K562 (cell line): ENCODE measurements at regions not wholly inside any gene's neighbourhood (a gene's known extent, or its start where the extent isn't known, plus 50 kb on each side); places are given as distances from the start of the nearest gene placed in this dataset.

Experiments used
- ATAC-seq: fragments of 200-7000 bp; cut with Tn5 transposase; 3 replicates; pipeline ENCODE4 v1.9.1; 2020; ENCODE audit warnings: moderate library complexity
- BruUV-seq: library from RNA; stranded (reverse); fragments of 400-500 nt; replicated peaks from 2 replicates; lab custom pipeline; 2021; lab: Mats Ljungman, UMichigan
- CTCF ChIA-PET: fragments of 300-600 bp; formaldehyde crosslinking; extraction: SDS; loops from one replicate; lab custom pipeline; 2021; ENCODE audit warnings: low intra/inter-chr PET ratio; lab: Yijun Ruan, JAX
- POLR2A ChIA-PET: fragments of 300-600, 350-650 bp; sonication (Branson Sonifier 250); formaldehyde crosslinking; extraction: SDS; loops from one replicate; lab custom pipeline; 2021; ENCODE audit warnings: antibody characterized with exemption, inconsistent platforms; lab: Yijun Ruan, JAX
- DNase-seq, 4 experiments: peaks; one replicate each; pipeline versions ENCODE4 v3.0.0 to v3.0.0-alpha.2; 2011 to 2018; ENCODE audit warnings: low spot score in 3 of 4, mixed read lengths in 3 of 4; ENCODE audit errors: extremely low read depth in 1 of 4
- FAIRE-seq: peaks from 2 replicates; lab custom pipeline; 2011; peaks lifted over from hg19 to GRCh38; lab: Jason Lieb, UNC
- H2AFZ ChIP-seq: 2 replicates; pipeline ENCODE4 v1.6.0; 2011; ENCODE audit warnings: low read depth, low read length, control low read depth, inconsistent platforms
- H3K27ac ChIP-seq: fragments of 200-600 bp; 3 replicates; pipeline ENCODE4 v1.8.0; 2011; ENCODE audit warnings: low read depth, mild to moderate bottlenecking, control low read depth, inconsistent platforms, low read length, moderate library complexity, mixed read lengths; ENCODE audit errors: extremely low read depth
- H3K27me3 ChIP-seq, 2 experiments: fragments of 300-600 bp in 1 of 2; 2 replicates in 1 of 2; 3 replicates in 1 of 2; pipeline versions ENCODE4 v1.6.0 to v1.8.0; 2011; ENCODE audit warnings: inconsistent platforms in 2 of 2, low read length in 2 of 2, mild to moderate bottlenecking in 1 of 2, mixed read lengths in 1 of 2, moderate library complexity in 1 of 2; ENCODE audit not compliant: control insufficient read depth in 2 of 2, insufficient read depth in 2 of 2
- H3K36me3 ChIP-seq: fragments of 300-600 bp; 3 replicates; pipeline ENCODE4 v1.8.0; 2011; ENCODE audit warnings: mild to moderate bottlenecking, low read length, inconsistent platforms; ENCODE audit not compliant: control insufficient read depth, insufficient read depth
- H3K4me1 ChIP-seq, 2 experiments: fragments of 200-600 bp in 1 of 2; replicated peaks in 1 of 2; 2 replicates in 1 of 2; 3 replicates in 1 of 2; pipeline versions ENCODE4 v1.5.1 to v1.8.0; 2011; ENCODE audit warnings: inconsistent platforms in 2 of 2, low read length in 2 of 2, mild to moderate bottlenecking in 1 of 2, mixed read lengths in 1 of 2, moderate library complexity in 1 of 2; ENCODE audit not compliant: control insufficient read depth in 2 of 2, insufficient read depth in 2 of 2
- H3K4me2 ChIP-seq: 2 replicates; pipeline ENCODE4 v1.6.1; 2011; ENCODE audit warnings: low read length, control low read depth, inconsistent platforms, mixed read lengths; ENCODE audit not compliant: insufficient read depth
- H3K4me3 ChIP-seq: fragments of 200-600 bp; sonication (generic), shearing (Covaris generic); 2 replicates; pipeline ENCODE4 v1.5.1; 2016; ENCODE audit warnings: control low read depth, inconsistent platforms
- H3K79me2 ChIP-seq: fragments of 200-600 bp; 3 replicates; pipeline ENCODE4 v1.8.0; 2011; ENCODE audit warnings: low read length, inconsistent platforms; ENCODE audit not compliant: control insufficient read depth, insufficient read depth
- H3K9ac ChIP-seq, 2 experiments: 2 replicates each; pipeline versions ENCODE4 v1.6.0 to v1.6.1; 2011; ENCODE audit warnings: low read depth in 2 of 2, low read length in 2 of 2, control low read depth in 1 of 2, inconsistent platforms in 1 of 2, mild to moderate bottlenecking in 1 of 2, mixed read lengths in 1 of 2; ENCODE audit not compliant: insufficient read depth in 1 of 2
- H3K9me1 ChIP-seq: one replicate; pipeline ENCODE4 v1.6.0; 2011; ENCODE audit warnings: inconsistent platforms, mild to moderate bottlenecking, low read length, moderate library complexity; ENCODE audit not compliant: control insufficient read depth, insufficient read depth
- H3K9me3 ChIP-seq: replicated peaks from 2 replicates; pipeline ENCODE4 v1.5.1; 2011; ENCODE audit warnings: low read depth, low read length, inconsistent platforms; ENCODE audit not compliant: control insufficient read depth, insufficient read depth
- H4K20me1 ChIP-seq: replicated peaks from 2 replicates; pipeline ENCODE4 v1.6.1; 2011; ENCODE audit warnings: low read length, inconsistent platforms, mixed read lengths; ENCODE audit not compliant: control insufficient read depth, insufficient read depth
- CBX8 ChIP-seq: fragments of 200-600 bp; sonication (generic); IDR thresholded peaks from 2 replicates; pipeline ENCODE4 v1.6.1; 2012; ENCODE audit warnings: borderline replicate concordance, mixed run types, low read depth, mild to moderate bottlenecking, moderate library complexity, mixed read lengths, low read length, control low read depth, inconsistent platforms; ENCODE audit not compliant: poor library complexity, severe bottlenecking; ENCODE audit errors: extremely low read depth
- DNMT1 ChIP-seq: fragments of 450-650 bp; IDR thresholded peaks from 2 replicates; pipeline ENCODE4 v1.6.1; 2016; ENCODE audit warnings: antibody characterized with exemption, mild to moderate bottlenecking
- ELF1 ChIP-seq: fragments of 200-800 bp; sonication (Bioruptor generic); IDR thresholded peaks from 2 replicates; pipeline ENCODE4 v1.6.1; 2016; ENCODE audit warnings: missing genetic modification characterization, missing compliant biosample characterization
- HMG20B ChIP-seq: fragments of 250-450 bp; sonication (Bioruptor Pico); IDR thresholded peaks from 2 replicates; pipeline ENCODE4 v1.5.0; 2021; ENCODE audit warnings: mild to moderate bottlenecking
- HSF4 ChIP-seq: fragments of 250-450 bp; sonication (Bioruptor Pico); IDR thresholded peaks from 2 replicates; pipeline ENCODE4 v2.1.2; 2022; ENCODE audit warnings: mild to moderate bottlenecking, moderate library complexity, borderline replicate concordance
- NCOA6 ChIP-seq: fragments of 450-650 bp; IDR thresholded peaks from 2 replicates; pipeline ENCODE4 v1.6.1; 2017; ENCODE audit warnings: mild to moderate bottlenecking
- NR2C2 ChIP-seq, 2 experiments: fragments of 200-800 bp in 1 of 2; sonication (Bioruptor generic) in 1 of 2; sonication (generic) in 1 of 2; formaldehyde crosslinking in 1 of 2; IDR thresholded peaks; 2 replicates each; pipeline versions ENCODE4 v1.6.1 to v1.8.0; 2016 to 2022; ENCODE audit warnings: mild to moderate bottlenecking in 1 of 2, missing compliant biosample characterization in 1 of 2, missing genetic modification characterization in 1 of 2, missing genetic modification reagents in 1 of 2
- PHB ChIP-seq: fragments of 250-450 bp; sonication (Bioruptor Pico); IDR thresholded peaks from 2 replicates; pipeline ENCODE4 v1.5.0; 2021
- PHF20 ChIP-seq: fragments of 450-650 bp; IDR thresholded peaks from 2 replicates; pipeline ENCODE4 v1.6.1; 2018; ENCODE audit not compliant: partially characterized antibody
- SMC3 ChIP-seq: conservative IDR thresholded peaks from 2 replicates; pipeline ENCODE4 v1.6.1; 2011; ENCODE audit warnings: low read depth, low read length, improper control_type of control experiment; ENCODE audit not compliant: insufficient read depth
- ZNF217 ChIP-seq: sonication (generic); formaldehyde crosslinking; IDR thresholded peaks from 2 replicates; pipeline ENCODE4 v1.8.0; 2022; ENCODE audit warnings: mild to moderate bottlenecking, missing genetic modification reagents
- WGBS: fragments of 100-300 bp; shearing (Covaris generic); methylation state at CpG from one replicate; pipeline ENCODE4 v1.1.6; 2016; ENCODE audit warnings: low coverage, mixed read lengths; ENCODE audit not compliant: insufficient coverage; ENCODE audit errors: missing lambda C conversion rate; 5-methylcytosine and 5-hydroxymethylcytosine counted together
- in situ Hi-C: fragments of 300-500 bp; cut with MboI; formaldehyde crosslinking; loops from 4 replicates; pipeline ENCODE4 v1.15.0; 2018; ENCODE audit warnings: inconsistent platforms, mixed read lengths
- intact Hi-C: fragments of 100-400 bp; cut with micrococcal nuclease; formaldehyde crosslinking; loops from 2 replicates; pipeline ENCODE4 v1.14.2; 2022
- TF ChIP-seq, protein P1 (sequence below): fragments of 450-650 bp; IDR thresholded peaks from 2 replicates; pipeline ENCODE4 v1.6.1; 2018; ENCODE audit not compliant: partially characterized antibody
- TF ChIP-seq, protein P2 (sequence below): fragments of 450-650 bp; conservative IDR thresholded peaks from 2 replicates; pipeline ENCODE4 v1.6.1; 2016; ENCODE audit warnings: missing genetic modification characterization, low read depth, mild to moderate bottlenecking, missing compliant biosample characterization, moderate library complexity
- TF ChIP-seq, protein P3 (sequence below): fragments of 250-450 bp; sonication (Bioruptor Pico); IDR thresholded peaks from 2 replicates; pipeline ENCODE4 v1.4.0; 2020; ENCODE audit warnings: mild to moderate bottlenecking, moderate library complexity, borderline replicate concordance

DNA sequence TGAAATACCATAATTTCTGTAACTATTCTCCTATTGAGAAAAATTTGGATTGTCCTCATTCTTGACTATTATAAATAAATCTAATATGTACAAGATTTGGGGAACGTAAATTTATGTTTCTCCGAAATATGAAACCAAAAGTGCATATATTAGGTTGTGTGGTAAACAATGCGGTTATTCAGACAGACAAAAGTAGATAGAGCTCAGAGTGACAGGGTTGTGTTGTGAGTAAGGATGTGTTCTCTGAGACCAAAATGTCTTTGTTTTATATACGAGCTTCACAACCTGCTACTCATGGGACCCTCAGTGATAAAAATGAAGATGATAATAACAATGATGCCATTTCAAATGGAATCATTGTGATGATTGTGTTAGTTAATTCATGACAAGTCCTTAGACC is 796.3 kb upstream of the SLC10A2 start (continued):
- TF ChIP-seq, protein P1, sequence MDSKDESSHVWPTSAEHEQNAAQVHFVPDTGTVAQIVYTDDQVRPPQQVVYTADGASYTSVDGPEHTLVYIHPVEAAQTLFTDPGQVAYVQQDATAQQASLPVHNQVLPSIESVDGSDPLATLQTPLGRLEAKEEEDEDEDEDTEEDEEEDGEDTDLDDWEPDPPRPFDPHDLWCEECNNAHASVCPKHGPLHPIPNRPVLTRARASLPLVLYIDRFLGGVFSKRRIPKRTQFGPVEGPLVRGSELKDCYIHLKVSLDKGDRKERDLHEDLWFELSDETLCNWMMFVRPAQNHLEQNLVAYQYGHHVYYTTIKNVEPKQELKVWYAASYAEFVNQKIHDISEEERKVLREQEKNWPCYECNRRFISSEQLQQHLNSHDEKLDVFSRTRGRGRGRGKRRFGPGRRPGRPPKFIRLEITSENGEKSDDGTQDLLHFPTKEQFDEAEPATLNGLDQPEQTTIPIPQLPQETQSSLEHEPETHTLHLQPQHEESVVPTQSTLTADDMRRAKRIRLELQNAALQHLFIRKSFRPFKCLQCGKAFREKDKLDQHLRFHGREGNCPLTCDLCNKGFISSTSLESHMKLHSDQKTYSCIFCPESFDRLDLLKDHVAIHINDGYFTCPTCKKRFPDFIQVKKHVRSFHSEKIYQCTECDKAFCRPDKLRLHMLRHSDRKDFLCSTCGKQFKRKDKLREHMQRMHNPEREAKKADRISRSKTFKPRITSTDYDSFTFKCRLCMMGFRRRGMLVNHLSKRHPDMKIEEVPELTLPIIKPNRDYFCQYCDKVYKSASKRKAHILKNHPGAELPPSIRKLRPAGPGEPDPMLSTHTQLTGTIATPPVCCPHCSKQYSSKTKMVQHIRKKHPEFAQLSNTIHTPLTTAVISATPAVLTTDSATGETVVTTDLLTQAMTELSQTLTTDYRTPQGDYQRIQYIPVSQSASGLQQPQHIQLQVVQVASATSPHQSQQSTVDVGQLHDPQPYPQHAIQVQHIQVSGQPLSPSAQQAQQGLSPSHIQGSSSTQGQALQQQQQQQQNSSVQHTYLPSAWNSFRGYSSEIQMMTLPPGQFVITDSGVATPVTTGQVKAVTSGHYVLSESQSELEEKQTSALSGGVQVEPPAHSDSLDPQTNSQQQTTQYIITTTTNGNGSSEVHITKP = no peak

DNA sequence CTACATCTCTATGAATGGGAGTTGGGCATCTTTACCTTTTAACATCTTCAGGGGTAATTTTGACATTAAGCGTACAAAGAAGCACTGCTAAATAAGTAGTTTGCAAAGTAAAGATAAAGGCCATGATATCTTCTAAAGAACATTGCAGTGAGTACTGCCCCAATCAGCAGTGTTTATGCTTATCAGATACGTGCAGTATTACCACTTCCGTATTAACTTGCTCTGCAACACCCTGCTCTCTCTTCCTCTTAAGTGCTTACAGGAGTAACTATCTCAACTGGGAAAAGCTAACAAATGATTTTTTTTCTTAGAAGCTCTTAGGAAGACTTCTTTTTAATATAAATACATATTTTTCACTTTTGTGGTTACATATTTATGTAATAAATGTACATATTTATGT is 793.7 kb upstream of the SLC10A2 start:
- intact Hi-C loops = no loop called here
- CTCF ChIA-PET = no interaction called here
- H3K9me3 ChIP-seq = no peaks in the 10 kb centered on the region

More for the DNA sequence above, 793.7 kb upstream of the SLC10A2 start:
- H3K4me3 ChIP-seq = no peak overlapping the region
- H4K20me1 ChIP-seq = no peaks in the 10 kb centered on the region
- H3K4me2 ChIP-seq = no peak overlapping the region
- FAIRE-seq = no peak
- H3K79me2 ChIP-seq = no peaks in the 10 kb centered on the region
- no peaks in the 10 kb centered on the region for H3K27me3 ChIP-seq
- no peak overlapping the region for H3K27ac ChIP-seq
- BruUV-seq = no TSS peak
- H2AFZ ChIP-seq = no peak overlapping the region
- H3K36me3 ChIP-seq = no peaks in the 10 kb centered on the region
- TF ChIP-seq NCOA6 (no peak), ZNF217 (CRISPR knock-in tag) (no peak), DNMT1 (no peak), PHB (CRISPR knock-in tag) (no peak), CBX8 (no peak), PHF20 (no peak), SMC3 (no peak), HSF4 (CRISPR knock-in tag) (no peak), ELF1 (tag) (no peak), HMG20B (CRISPR knock-in tag) (no peak), NR2C2 (CRISPR knock-in tag; IDR thresholded peaks at IDR 0.05) (no peak), NR2C2 (tag; IDR thresholded peaks at IDR 0.05) (no peak)
- TF ChIP-seq, protein P2, sequence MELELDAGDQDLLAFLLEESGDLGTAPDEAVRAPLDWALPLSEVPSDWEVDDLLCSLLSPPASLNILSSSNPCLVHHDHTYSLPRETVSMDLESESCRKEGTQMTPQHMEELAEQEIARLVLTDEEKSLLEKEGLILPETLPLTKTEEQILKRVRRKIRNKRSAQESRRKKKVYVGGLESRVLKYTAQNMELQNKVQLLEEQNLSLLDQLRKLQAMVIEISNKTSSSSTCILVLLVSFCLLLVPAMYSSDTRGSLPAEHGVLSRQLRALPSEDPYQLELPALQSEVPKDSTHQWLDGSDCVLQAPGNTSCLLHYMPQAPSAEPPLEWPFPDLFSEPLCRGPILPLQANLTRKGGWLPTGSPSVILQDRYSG (tag) = no peak
- TF ChIP-seq, protein P3, sequence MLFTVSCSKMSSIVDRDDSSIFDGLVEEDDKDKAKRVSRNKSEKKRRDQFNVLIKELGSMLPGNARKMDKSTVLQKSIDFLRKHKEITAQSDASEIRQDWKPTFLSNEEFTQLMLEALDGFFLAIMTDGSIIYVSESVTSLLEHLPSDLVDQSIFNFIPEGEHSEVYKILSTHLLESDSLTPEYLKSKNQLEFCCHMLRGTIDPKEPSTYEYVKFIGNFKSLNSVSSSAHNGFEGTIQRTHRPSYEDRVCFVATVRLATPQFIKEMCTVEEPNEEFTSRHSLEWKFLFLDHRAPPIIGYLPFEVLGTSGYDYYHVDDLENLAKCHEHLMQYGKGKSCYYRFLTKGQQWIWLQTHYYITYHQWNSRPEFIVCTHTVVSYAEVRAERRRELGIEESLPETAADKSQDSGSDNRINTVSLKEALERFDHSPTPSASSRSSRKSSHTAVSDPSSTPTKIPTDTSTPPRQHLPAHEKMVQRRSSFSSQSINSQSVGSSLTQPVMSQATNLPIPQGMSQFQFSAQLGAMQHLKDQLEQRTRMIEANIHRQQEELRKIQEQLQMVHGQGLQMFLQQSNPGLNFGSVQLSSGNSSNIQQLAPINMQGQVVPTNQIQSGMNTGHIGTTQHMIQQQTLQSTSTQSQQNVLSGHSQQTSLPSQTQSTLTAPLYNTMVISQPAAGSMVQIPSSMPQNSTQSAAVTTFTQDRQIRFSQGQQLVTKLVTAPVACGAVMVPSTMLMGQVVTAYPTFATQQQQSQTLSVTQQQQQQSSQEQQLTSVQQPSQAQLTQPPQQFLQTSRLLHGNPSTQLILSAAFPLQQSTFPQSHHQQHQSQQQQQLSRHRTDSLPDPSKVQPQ (CRISPR knock-in tag) = no peak
- TF ChIP-seq, all 486 proteins: peak for 0
- Histone ChIP-seq H3K9ac (no peak overlapping the region), H3K9me1 (no peaks in the 10 kb centered on the region), H3K4me1 (no peaks in the 10 kb centered on the region)
- POLR2A ChIA-PET = no interaction called here
- no peak for ATAC-seq
- DNase-seq = no peak
- 0% methylated on average over 3 of the region's 3 CpGs for WGBS
- in situ Hi-C loops = no loop called here
